NT2/D1 (cell line): ENCODE measurements at regions not wholly inside any gene's neighbourhood (a gene's known extent, or its start where the extent isn't known, plus 50 kb on each side); places are given as distances from the start of the nearest gene placed in this dataset.

ENCODE experiments used
- YY1 ChIP-seq: IDR thresholded peaks from 2 replicates; pipeline ENCODE4 v1.6.1; 2011; ENCODE audit not compliant: insufficient read length, insufficient read depth
- ZNF274 ChIP-seq: IDR thresholded peaks from 2 replicates; pipeline ENCODE4 v1.6.1; 2011; ENCODE audit warnings: mild to moderate bottlenecking, low read depth, low read length

GRCh38 chr5:133902511-133903118 lies 65.8 kb downstream of the C5orf15 start:
- TF ChIP-seq ZNF274 (no peak), YY1 (no peak)
